ENCODE measurements at regions not wholly inside any gene's neighbourhood (a gene's known extent, or its start where the extent isn't known, plus 50 kb on each side); places are given as distances from the start of the nearest gene placed in this dataset.

DNA sequence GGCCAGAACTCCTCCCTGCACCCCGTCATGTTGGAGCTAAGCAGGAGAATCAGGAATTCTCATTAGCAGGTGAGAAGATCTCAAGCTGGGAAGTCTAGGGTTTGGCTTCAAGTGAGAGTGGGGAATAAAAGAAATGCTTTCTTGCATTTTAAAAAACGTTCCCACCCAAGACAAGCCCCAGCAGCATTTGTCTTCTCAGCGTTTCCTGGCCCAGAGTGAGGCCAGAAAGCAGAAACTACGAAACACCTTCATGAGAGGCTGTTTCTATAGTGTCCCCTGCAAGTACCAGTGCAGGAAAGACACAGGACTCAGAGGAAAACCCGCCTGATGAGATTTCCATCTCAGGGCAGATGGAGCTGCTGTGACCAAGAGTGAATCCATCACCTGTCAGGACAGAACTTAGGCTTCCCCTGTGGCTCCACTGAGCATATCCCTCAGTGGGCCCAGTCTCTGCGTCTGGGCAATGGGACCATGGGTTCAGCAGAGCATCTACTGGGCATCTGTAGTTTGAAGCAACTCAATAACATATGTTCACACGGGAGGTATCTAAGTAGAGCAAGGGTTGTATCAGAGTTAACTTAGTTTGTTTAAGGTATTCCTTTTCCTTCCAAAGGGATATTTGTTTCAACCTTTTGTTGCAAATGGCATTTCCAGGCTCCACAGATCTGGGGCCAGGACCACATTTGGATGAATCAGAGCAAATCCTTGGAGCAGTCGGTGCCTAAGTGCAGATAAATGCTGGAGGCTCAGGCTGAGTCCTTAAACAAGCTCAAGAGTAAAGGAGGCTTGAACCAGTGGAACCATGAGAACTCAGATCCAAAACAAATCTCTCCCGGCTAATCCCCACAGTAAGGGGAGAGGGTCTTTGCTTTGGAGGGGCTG is 548.3 kb downstream of the MIAT start:
- Histone ChIP-seq H3K27ac (peak overlapping the region in 2 of 5 donors; percentile 21 to 64), H3K36me3 (no peaks in the 10 kb centered on the region), H3K4me3 (no peak overlapping the region), H3K27me3 (peaks cover 0 to 6% (median 0%) of the 10 kb centered on the region in 3 donors), H3K4me1 (peaks cover 0 to 25% (median 11%) of the 10 kb centered on the region in 4 donors), H3K9me3 (no peaks in the 10 kb centered on the region)
- WGBS, 5 donors, result 47 to 60% (median 51%) methylated on average over 9 of the region's 9 CpGs
- no peak for DNase-seq
- TF ChIP-seq POLR2A (IDR thresholded peaks at IDR 0.05) (no peak), EP300 (IDR thresholded peaks at IDR 0.05) (no peak), POLR2AphosphoS5 (IDR thresholded peaks at IDR 0.05) (no peak)
- TF ChIP-seq, protein P1, sequence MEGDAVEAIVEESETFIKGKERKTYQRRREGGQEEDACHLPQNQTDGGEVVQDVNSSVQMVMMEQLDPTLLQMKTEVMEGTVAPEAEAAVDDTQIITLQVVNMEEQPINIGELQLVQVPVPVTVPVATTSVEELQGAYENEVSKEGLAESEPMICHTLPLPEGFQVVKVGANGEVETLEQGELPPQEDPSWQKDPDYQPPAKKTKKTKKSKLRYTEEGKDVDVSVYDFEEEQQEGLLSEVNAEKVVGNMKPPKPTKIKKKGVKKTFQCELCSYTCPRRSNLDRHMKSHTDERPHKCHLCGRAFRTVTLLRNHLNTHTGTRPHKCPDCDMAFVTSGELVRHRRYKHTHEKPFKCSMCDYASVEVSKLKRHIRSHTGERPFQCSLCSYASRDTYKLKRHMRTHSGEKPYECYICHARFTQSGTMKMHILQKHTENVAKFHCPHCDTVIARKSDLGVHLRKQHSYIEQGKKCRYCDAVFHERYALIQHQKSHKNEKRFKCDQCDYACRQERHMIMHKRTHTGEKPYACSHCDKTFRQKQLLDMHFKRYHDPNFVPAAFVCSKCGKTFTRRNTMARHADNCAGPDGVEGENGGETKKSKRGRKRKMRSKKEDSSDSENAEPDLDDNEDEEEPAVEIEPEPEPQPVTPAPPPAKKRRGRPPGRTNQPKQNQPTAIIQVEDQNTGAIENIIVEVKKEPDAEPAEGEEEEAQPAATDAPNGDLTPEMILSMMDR (IDR thresholded peaks at IDR 0.05), result no peak
- intact Hi-C loops (cut with DNase I; ENCODE audit: low total_unique reads), result no loop called here

DNA sequence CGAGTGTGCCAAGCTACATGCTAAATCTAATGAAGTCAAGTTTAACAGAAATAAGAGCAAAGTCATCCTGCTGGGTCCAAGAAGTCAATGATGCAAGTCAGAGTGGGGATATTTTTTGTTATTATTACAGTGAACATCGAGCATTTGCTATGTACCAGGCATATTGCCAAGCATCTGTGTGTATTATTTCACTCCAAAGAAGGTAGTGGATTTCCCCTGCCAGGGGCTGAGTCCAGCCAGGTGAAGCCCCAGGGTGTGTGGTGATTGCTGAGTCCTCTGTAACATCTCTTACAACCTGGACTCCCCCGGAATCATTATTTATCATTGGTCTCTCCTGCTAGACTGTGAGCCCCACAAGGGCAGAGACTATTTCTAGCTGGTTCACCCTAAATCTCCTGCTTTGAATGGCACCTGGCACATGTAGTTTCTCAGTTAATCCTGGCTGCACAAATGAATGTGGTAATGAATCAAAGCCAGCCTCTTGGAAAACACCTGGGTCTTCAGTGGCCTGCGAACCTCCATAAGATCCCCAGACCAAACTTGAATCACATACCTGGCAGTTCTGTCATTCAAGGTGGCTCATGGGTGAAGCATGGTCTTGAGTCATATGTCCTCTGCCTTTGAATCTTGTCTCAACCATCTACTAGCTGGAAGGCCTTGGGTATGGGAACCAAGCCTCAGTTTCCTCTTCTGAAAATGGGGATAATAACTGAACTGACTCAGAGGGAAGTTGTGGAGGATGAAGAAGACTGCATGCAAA is 549.2 kb downstream of the MIAT start:
- Histone ChIP-seq H3K4me1 (peaks cover 0 to 25% (median 11%) of the 10 kb centered on the region in 4 donors), H3K9me3 (no peaks in the 10 kb centered on the region), H3K27ac (peak overlapping the region in 1 of 5 donors; percentile 64), H3K4me3 (no peak overlapping the region), H3K27me3 (peaks cover 0 to 6% (median 0%) of the 10 kb centered on the region in 3 donors), H3K36me3 (no peaks in the 10 kb centered on the region)
- peak in 1 of 3 donors; percentile 23 for TF ChIP-seq POLR2AphosphoS5 (IDR thresholded peaks at IDR 0.05)
- no peak for TF ChIP-seq POLR2A (IDR thresholded peaks at IDR 0.05)
- DNase-seq, result no peak
- intact Hi-C loops (cut with DNase I; ENCODE audit: low total_unique reads), result no loop called here
- WGBS, 5 donors, result 59 to 78% (median 73%) methylated on average over 4 of the region's 4 CpGs

DNA sequence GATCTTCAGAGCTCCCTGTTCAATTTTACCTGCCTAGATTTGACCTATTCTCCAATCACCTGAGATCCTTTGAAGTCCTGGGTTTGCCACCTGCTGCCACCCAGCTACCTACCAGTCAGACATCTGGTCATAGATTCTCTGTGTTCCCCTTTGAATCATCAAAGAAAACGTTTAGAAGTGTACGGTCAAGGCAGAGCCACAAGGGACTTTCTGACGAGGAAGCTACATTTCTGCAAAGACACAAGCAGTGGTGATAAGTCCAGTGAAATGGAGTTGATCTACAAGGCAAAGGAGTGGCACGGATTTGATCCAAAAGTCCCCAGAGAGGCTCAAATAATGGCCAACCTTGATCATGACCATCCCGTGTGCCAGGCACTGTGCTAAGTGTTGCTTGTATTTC is 549.9 kb downstream of the MIAT start:
- TF ChIP-seq POLR2A (IDR thresholded peaks at IDR 0.05) (no peak), EP300 (IDR thresholded peaks at IDR 0.05) (no peak), POLR2AphosphoS5 (IDR thresholded peaks at IDR 0.05) (no peak)
- TF ChIP-seq, protein P1 (IDR thresholded peaks at IDR 0.05), result no peak
- no peak for DNase-seq
- H3K27ac ChIP-seq, result no peak overlapping the region
- no peaks in the 10 kb centered on the region for H3K9me3 ChIP-seq
- H3K36me3 ChIP-seq, result no peaks in the 10 kb centered on the region
- WGBS, 5 donors, result 71 to 76% (median 72%) methylated on average over 5 of the region's 5 CpGs
- H3K4me1 ChIP-seq, result peaks cover 0 to 30% (median 9%) of the 10 kb centered on the region in 4 donors
- intact Hi-C loops (cut with DNase I; ENCODE audit: low total_unique reads), result no loop called here
- no peak overlapping the region for H3K4me3 ChIP-seq
- H3K27me3 ChIP-seq, result peaks cover 0 to 6% (median 0%) of the 10 kb centered on the region in 3 donors

DNA sequence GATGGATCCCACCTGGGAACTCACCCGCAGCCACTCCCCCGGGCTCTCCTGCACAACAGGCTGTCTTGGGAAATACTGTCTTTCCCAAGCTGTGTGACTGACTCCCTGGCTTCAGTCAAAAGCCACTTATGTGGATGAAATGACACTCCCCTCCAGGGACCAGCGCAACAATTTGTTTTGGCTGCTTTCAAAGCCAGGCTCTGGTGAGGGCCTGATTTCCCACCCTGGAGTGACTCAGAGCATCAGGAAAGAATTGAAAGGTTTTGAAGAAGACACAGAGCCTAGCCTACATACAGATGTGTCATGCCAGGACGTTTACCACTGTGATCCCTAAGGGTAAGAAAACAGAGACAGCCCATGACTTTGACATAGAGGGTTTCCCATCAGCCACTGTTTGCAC is 550.5 kb downstream of the MIAT start:
- no peak for TF ChIP-seq EP300 (IDR thresholded peaks at IDR 0.05)
- TF ChIP-seq, protein P1 (IDR thresholded peaks at IDR 0.05), result no peak
- no peak for TF ChIP-seq POLR2AphosphoS5 (IDR thresholded peaks at IDR 0.05)
- TF ChIP-seq POLR2A (IDR thresholded peaks at IDR 0.05), result no peak
- WGBS, 5 donors, result 48 to 63% (median 52%) methylated on average over 4 of the region's 4 CpGs
- Histone ChIP-seq H3K9me3 (no peaks in the 10 kb centered on the region), H3K27ac (no peak overlapping the region), H3K27me3 (peaks cover 0 to 6% (median 0%) of the 10 kb centered on the region in 3 donors), H3K4me1 (peaks cover 0 to 28% (median 5%) of the 10 kb centered on the region in 4 donors), H3K36me3 (no peaks in the 10 kb centered on the region), H3K4me3 (no peak overlapping the region)
- intact Hi-C loops (cut with DNase I; ENCODE audit: low total_unique reads), result no loop called here
- no peak for DNase-seq

Measured in stomach (tissue), 8 donors.